Mammary epithelial cell (primary cell): ENCODE measurements at regions not wholly inside any gene's neighbourhood (a gene's known extent, or its start where the extent isn't known, plus 50 kb on each side); places are given as distances from the start of the nearest gene placed in this dataset.
"Not testable (repeated sequence)": the region's sequence is repeated elsewhere in the genome, so short reads cannot be mapped to it uniquely, and the experiment has no call there.

ENCODE experiments used
- CTCF ChIP-seq, 2 donors: IDR thresholded peaks in 1 of 2; conservative IDR thresholded peaks in 1 of 2; 2 replicates each; pipeline ENCODE4 v1.5.1; 2011 to 2012; ENCODE audit warnings: inconsistent platforms in 2 of 2, low read length in 2 of 2, mild to moderate bottlenecking in 2 of 2, control low read depth in 1 of 2, low read depth in 1 of 2; ENCODE audit not compliant: insufficient read depth in 1 of 2; ENCODE audit errors: extremely low read depth in 1 of 2
- EZH2 ChIP-seq: IDR thresholded peaks from 2 replicates; pipeline ENCODE4 v1.6.1; 2012; ENCODE audit warnings: low read length, inconsistent platforms, borderline replicate concordance

GRCh38 chr3:198173080-198173479 lies 213.1 kb downstream of the LMLN start:
- not testable (repeated sequence) for TF ChIP-seq EZH2; CTCF (conservative IDR thresholded peaks at IDR 0.05 in 1 of 2, IDR thresholded peaks at IDR 0.05 in 1 of 2; ENCODE audit: extremely low read depth in 1 of 2, insufficient read depth in 1 of 2, low read depth in 1 of 2, low read length in 2 of 2)
